Mesodermal cell (in vitro differentiated cells): ENCODE measurements at regions not wholly inside any gene's neighbourhood (a gene's known extent, or its start where the extent isn't known, plus 50 kb on each side); places are given as distances from the start of the nearest gene placed in this dataset.
"Not testable (repeated sequence)": the region's sequence is repeated elsewhere in the genome, so short reads cannot be mapped to it uniquely, and the experiment has no call there.

ENCODE experiments used
- H3K27ac ChIP-seq: 2 replicates; pipeline ENCODE4 v1.7.0; 2013; ENCODE audit warnings: mild to moderate bottlenecking, low read depth, low read length, moderate library complexity; ENCODE audit not compliant: severe bottlenecking
- H3K36me3 ChIP-seq: 2 replicates; pipeline ENCODE4 v1.7.1; 2013; ENCODE audit warnings: mild to moderate bottlenecking, low read length, moderate library complexity; ENCODE audit not compliant: control insufficient read depth, insufficient read depth
- H3K4me1 ChIP-seq: one replicate; pipeline ENCODE4 v1.7.1; 2013; ENCODE audit warnings: mild to moderate bottlenecking, low read length; ENCODE audit not compliant: insufficient read depth, control insufficient read depth, poor library complexity, severe bottlenecking
- H3K4me3 ChIP-seq: 2 replicates; pipeline ENCODE4 v1.7.0; 2013; ENCODE audit warnings: low read length, control low read depth, mild to moderate bottlenecking; ENCODE audit not compliant: insufficient read depth, poor library complexity, severe bottlenecking; ENCODE audit errors: extremely low read depth
- H3K9me3 ChIP-seq: 2 replicates; pipeline ENCODE4 v1.7.1; 2013; ENCODE audit warnings: mild to moderate bottlenecking, low read length, moderate library complexity; ENCODE audit not compliant: control insufficient read depth
- WGBS, 2 experiments: methylation state at CpG; one replicate each; pipeline ENCODE4 v1.1.5; 2013; ENCODE audit warnings: missing lambda C conversion rate in 2 of 2; ENCODE audit not compliant: insufficient coverage in 2 of 2; 5-methylcytosine and 5-hydroxymethylcytosine counted together

GRCh38 chr12:87585882-87586557 lies 443.2 kb downstream of the C12orf50 start:
- Histone ChIP-seq H3K4me3 (no peak overlapping the region), H3K36me3 (no peaks in the 10 kb centered on the region), H3K27ac (no peak overlapping the region), H3K4me1 (no peaks in the 10 kb centered on the region), H3K9me3 (no peaks in the 10 kb centered on the region)
- no CpG with 5 or more reads among the region's 2 CpGs for WGBS, 2 experiments

GRCh38 chr12:87579091-87579490 lies 450.1 kb downstream of the C12orf50 start:
- not testable (repeated sequence) for H3K36me3 ChIP-seq, H3K9me3 ChIP-seq, H3K4me3 ChIP-seq, H3K27ac ChIP-seq, H3K4me1 ChIP-seq
- 100% methylated on average over 1 of the region's 4 CpGs; no CpG with 5 or more reads in 1 of the 2 experiments for WGBS, 2 experiments

- no peak overlapping the region for H3K4me3 ChIP-seq
- H3K4me1 ChIP-seq, result no peaks in the 10 kb centered on the region
- no peak overlapping the region for H3K27ac ChIP-seq
- WGBS, 2 experiments, result no CpG with 5 or more reads among the region's 2 CpGs
- peaks cover 4% of the 10 kb centered on the region for H3K9me3 ChIP-seq
- H3K36me3 ChIP-seq, result no peaks in the 10 kb centered on the region
Measured at GRCh38 chr12:87575906-87576305, 453.3 kb downstream of the C12orf50 start.

- H3K9me3 ChIP-seq, H3K4me1 ChIP-seq, H3K36me3 ChIP-seq, H3K4me3 ChIP-seq, H3K27ac ChIP-seq: not testable (repeated sequence)
- 73 to 97% methylated on average over 3 of the region's 4 CpGs for WGBS, 2 experiments
Measured at GRCh38 chr12:87566918-87567317, 462.3 kb downstream of the C12orf50 start.

- Histone ChIP-seq H3K4me3 (no peak overlapping the region), H3K9me3 (no peaks in the 10 kb centered on the region), H3K4me1 (no peaks in the 10 kb centered on the region), H3K27ac (no peak overlapping the region), H3K36me3 (no peaks in the 10 kb centered on the region)
- 76 to 100% methylated on average over 1 to 2 of the region's 5 CpGs for WGBS, 2 experiments
Measured at GRCh38 chr12:87556985-87557384, 472.2 kb downstream of the C12orf50 start.

- not testable (repeated sequence) for H3K36me3 ChIP-seq, H3K9me3 ChIP-seq, H3K4me1 ChIP-seq, H3K4me3 ChIP-seq, H3K27ac ChIP-seq
- WGBS, 2 experiments, result 77 to 88% methylated on average over 3 to 4 of the region's 5 CpGs
Measured at GRCh38 chr12:87531213-87531612, 498.0 kb downstream of the C12orf50 start.

GRCh38 chr12:87529413-87529812 lies 499.8 kb downstream of the C12orf50 start:
- Histone ChIP-seq H3K27ac (no peak overlapping the region), H3K4me1 (no peaks in the 10 kb centered on the region), H3K9me3 (no peaks in the 10 kb centered on the region), H3K36me3 (no peaks in the 10 kb centered on the region), H3K4me3 (no peak overlapping the region)
- WGBS, 2 experiments, result 100% methylated on average over 1 of the region's 1 CpG; no CpG with 5 or more reads in 1 of the 2 experiments

GRCh38 chr12:87520968-87521367 lies 508.2 kb downstream of the C12orf50 start:
- Histone ChIP-seq H3K4me1 (no peaks in the 10 kb centered on the region), H3K9me3 (no peaks in the 10 kb centered on the region), H3K27ac (no peak overlapping the region), H3K36me3 (no peaks in the 10 kb centered on the region), H3K4me3 (no peak overlapping the region)
- WGBS, 2 experiments, result no CpG with 5 or more reads among the region's 2 CpGs

GRCh38 chr12:87518481-87518880 lies 510.7 kb downstream of the C12orf50 start:
- Histone ChIP-seq H3K27ac (no peak overlapping the region), H3K4me1 (no peaks in the 10 kb centered on the region), H3K36me3 (no peaks in the 10 kb centered on the region), H3K9me3 (no peaks in the 10 kb centered on the region), H3K4me3 (no peak overlapping the region)
- WGBS, 2 experiments, result 89 to 100% methylated on average over 1 of the region's 1 CpG

GRCh38 chr12:87518036-87518435 lies 511.2 kb downstream of the C12orf50 start:
- no peak overlapping the region for H3K4me3 ChIP-seq
- H3K27ac ChIP-seq, result no peak overlapping the region
- WGBS, 2 experiments, result 100% methylated on average over 1 of the region's 1 CpG
- no peaks in the 10 kb centered on the region for H3K36me3 ChIP-seq
- no peaks in the 10 kb centered on the region for H3K4me1 ChIP-seq
- no peaks in the 10 kb centered on the region for H3K9me3 ChIP-seq

GRCh38 chr12:87513536-87514280 lies 515.5 kb downstream of the C12orf50 start:
- WGBS, 2 experiments, result 100% methylated on average over 1 of the region's 2 CpGs; no CpG with 5 or more reads in 1 of the 2 experiments
- Histone ChIP-seq H3K9me3 (no peaks in the 10 kb centered on the region), H3K4me1 (no peaks in the 10 kb centered on the region), H3K36me3 (no peaks in the 10 kb centered on the region), H3K4me3 (no peak overlapping the region), H3K27ac (no peak overlapping the region)
